ENCODE measurements at regions not wholly inside any gene's neighbourhood (a gene's known extent, or its start where the extent isn't known, plus 50 kb on each side); places are given as distances from the start of the nearest gene placed in this dataset.

DNA sequence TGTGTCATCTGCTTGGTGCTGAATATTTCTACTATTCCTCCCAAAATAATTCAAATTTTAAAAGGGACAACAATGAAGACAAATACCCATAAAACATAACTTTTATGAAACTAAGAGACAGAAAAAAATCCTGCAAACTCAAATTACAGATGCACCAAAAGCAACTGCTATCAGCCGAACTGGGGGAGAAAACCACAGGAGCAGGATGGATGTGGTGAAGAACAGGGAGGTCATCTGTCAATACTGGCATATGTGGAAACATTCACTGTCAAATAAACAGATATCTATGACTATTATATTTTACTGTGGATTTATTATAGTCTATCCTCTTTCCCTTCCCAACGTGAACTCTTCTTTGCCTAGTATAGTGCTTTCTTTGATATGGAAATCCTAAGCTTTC is 53.3 kb upstream of the CPOX start (continued):
- TF ChIP-seq, protein P1, sequence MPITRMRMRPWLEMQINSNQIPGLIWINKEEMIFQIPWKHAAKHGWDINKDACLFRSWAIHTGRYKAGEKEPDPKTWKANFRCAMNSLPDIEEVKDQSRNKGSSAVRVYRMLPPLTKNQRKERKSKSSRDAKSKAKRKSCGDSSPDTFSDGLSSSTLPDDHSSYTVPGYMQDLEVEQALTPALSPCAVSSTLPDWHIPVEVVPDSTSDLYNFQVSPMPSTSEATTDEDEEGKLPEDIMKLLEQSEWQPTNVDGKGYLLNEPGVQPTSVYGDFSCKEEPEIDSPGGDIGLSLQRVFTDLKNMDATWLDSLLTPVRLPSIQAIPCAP (CRISPR knock-in tag; IDR thresholded peaks at IDR 0.05): no peak

DNA sequence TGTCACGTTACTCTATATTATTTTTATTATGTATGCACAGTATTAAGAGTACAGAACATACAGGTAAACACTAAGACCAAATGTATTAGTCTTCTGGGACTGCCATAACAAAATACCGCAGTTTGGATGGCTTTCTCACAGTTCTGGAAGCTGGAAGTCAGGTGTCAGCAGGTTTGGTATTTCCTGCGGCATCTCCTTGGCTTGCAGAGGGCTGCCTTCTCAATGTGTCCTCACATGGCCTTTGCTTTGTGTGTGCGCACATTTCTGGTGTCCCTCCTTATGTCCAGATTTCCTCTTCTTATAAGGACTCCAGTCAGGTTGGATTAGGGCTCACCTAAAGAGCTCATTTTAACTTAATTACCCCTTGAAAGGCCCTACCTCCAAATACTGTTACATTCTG is 53.8 kb upstream of the CPOX start:
- Mint-ChIP-seq H3K27ac (no peak overlapping the region), H3K27me3 (ENCODE audit: low read depth) (no peaks in the 10 kb centered on the region), H3K4me1 (peaks cover 8% of the 10 kb centered on the region; the same call in 1 of the 2 replicates), H3K9me3 (no peaks in the 10 kb centered on the region), H3K4me3 (no peak overlapping the region), H3K36me3 (no peaks in the 10 kb centered on the region)
- ChIA-PET CTCF (interaction anchor here (3.8 kb wide), 1 partner anchor 10 kb away, joined by 19 read pairs; no protein-coding TSS in a partner anchor), POLR2A (no interaction called here)
- DNase-seq (ENCODE audit: low spot score) (no peak), ATAC-seq (no peak)
- TF ChIP-seq, protein P2, sequence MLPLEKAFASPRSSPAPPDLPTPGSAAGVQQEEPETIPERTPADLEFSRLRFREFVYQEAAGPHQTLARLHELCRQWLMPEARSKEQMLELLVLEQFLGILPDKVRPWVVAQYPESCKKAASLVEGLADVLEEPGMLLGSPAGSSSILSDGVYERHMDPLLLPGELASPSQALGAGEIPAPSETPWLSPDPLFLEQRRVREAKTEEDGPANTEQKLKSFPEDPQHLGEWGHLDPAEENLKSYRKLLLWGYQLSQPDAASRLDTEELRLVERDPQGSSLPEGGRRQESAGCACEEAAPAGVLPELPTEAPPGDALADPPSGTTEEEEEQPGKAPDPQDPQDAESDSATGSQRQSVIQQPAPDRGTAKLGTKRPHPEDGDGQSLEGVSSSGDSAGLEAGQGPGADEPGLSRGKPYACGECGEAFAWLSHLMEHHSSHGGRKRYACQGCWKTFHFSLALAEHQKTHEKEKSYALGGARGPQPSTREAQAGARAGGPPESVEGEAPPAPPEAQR (CRISPR knock-in tag; IDR thresholded peaks at IDR 0.05): no peak
- TF ChIP-seq SMAD3 (CRISPR knock-in tag; IDR thresholded peaks at IDR 0.05; ENCODE audit: borderline replicate concordance) (no peak), TEAD4 (CRISPR knock-in tag; IDR thresholded peaks at IDR 0.05) (no peak), CREM (CRISPR knock-in tag; IDR thresholded peaks at IDR 0.05) (no peak), ZNF138 (CRISPR knock-in tag; conservative IDR thresholded peaks at IDR 0.05) (no peak), CBFB (CRISPR knock-in tag; IDR thresholded peaks at IDR 0.05; ENCODE audit: low read depth) (no peak), RORB (CRISPR knock-in tag; IDR thresholded peaks at IDR 0.05) (no peak), KAT7 (CRISPR knock-in tag; IDR thresholded peaks at IDR 0.05; ENCODE audit: borderline replicate concordance) (no peak), ZNF263 (CRISPR knock-in tag; IDR thresholded peaks at IDR 0.05; ENCODE audit: low read depth) (no peak), RELA (CRISPR knock-in tag; IDR thresholded peaks at IDR 0.05; ENCODE audit: borderline replicate concordance) (no peak), MYBL2 (CRISPR knock-in tag; IDR thresholded peaks at IDR 0.05) (no peak), SP1 (CRISPR knock-in tag; conservative IDR thresholded peaks at IDR 0.05) (no peak)
- TF ChIP-seq, protein P1 (CRISPR knock-in tag; IDR thresholded peaks at IDR 0.05): no peak
- TF ChIP-seq, protein P3, sequence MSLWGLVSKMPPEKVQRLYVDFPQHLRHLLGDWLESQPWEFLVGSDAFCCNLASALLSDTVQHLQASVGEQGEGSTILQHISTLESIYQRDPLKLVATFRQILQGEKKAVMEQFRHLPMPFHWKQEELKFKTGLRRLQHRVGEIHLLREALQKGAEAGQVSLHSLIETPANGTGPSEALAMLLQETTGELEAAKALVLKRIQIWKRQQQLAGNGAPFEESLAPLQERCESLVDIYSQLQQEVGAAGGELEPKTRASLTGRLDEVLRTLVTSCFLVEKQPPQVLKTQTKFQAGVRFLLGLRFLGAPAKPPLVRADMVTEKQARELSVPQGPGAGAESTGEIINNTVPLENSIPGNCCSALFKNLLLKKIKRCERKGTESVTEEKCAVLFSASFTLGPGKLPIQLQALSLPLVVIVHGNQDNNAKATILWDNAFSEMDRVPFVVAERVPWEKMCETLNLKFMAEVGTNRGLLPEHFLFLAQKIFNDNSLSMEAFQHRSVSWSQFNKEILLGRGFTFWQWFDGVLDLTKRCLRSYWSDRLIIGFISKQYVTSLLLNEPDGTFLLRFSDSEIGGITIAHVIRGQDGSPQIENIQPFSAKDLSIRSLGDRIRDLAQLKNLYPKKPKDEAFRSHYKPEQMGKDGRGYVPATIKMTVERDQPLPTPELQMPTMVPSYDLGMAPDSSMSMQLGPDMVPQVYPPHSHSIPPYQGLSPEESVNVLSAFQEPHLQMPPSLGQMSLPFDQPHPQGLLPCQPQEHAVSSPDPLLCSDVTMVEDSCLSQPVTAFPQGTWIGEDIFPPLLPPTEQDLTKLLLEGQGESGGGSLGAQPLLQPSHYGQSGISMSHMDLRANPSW (CRISPR knock-in tag; conservative IDR thresholded peaks at IDR 0.05; ENCODE audit: low read depth): no peak
- TF ChIP-seq, protein P4, sequence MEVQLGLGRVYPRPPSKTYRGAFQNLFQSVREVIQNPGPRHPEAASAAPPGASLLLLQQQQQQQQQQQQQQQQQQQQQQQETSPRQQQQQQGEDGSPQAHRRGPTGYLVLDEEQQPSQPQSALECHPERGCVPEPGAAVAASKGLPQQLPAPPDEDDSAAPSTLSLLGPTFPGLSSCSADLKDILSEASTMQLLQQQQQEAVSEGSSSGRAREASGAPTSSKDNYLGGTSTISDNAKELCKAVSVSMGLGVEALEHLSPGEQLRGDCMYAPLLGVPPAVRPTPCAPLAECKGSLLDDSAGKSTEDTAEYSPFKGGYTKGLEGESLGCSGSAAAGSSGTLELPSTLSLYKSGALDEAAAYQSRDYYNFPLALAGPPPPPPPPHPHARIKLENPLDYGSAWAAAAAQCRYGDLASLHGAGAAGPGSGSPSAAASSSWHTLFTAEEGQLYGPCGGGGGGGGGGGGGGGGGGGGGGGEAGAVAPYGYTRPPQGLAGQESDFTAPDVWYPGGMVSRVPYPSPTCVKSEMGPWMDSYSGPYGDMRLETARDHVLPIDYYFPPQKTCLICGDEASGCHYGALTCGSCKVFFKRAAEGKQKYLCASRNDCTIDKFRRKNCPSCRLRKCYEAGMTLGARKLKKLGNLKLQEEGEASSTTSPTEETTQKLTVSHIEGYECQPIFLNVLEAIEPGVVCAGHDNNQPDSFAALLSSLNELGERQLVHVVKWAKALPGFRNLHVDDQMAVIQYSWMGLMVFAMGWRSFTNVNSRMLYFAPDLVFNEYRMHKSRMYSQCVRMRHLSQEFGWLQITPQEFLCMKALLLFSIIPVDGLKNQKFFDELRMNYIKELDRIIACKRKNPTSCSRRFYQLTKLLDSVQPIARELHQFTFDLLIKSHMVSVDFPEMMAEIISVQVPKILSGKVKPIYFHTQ (CRISPR knock-in tag; IDR thresholded peaks at IDR 0.05): no peak
- TF ChIP-seq, protein P5, sequence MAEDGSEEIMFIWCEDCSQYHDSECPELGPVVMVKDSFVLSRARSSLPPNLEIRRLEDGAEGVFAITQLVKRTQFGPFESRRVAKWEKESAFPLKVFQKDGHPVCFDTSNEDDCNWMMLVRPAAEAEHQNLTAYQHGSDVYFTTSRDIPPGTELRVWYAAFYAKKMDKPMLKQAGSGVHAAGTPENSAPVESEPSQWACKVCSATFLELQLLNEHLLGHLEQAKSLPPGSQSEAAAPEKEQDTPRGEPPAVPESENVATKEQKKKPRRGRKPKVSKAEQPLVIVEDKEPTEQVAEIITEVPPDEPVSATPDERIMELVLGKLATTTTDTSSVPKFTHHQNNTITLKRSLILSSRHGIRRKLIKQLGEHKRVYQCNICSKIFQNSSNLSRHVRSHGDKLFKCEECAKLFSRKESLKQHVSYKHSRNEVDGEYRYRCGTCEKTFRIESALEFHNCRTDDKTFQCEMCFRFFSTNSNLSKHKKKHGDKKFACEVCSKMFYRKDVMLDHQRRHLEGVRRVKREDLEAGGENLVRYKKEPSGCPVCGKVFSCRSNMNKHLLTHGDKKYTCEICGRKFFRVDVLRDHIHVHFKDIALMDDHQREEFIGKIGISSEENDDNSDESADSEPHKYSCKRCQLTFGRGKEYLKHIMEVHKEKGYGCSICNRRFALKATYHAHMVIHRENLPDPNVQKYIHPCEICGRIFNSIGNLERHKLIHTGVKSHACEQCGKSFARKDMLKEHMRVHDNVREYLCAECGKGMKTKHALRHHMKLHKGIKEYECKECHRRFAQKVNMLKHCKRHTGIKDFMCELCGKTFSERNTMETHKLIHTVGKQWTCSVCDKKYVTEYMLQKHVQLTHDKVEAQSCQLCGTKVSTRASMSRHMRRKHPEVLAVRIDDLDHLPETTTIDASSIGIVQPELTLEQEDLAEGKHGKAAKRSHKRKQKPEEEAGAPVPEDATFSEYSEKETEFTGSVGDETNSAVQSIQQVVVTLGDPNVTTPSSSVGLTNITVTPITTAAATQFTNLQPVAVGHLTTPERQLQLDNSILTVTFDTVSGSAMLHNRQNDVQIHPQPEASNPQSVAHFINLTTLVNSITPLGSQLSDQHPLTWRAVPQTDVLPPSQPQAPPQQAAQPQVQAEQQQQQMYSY (CRISPR knock-in tag; IDR thresholded peaks at IDR 0.05): no peak
- TF ChIP-seq, protein P6, sequence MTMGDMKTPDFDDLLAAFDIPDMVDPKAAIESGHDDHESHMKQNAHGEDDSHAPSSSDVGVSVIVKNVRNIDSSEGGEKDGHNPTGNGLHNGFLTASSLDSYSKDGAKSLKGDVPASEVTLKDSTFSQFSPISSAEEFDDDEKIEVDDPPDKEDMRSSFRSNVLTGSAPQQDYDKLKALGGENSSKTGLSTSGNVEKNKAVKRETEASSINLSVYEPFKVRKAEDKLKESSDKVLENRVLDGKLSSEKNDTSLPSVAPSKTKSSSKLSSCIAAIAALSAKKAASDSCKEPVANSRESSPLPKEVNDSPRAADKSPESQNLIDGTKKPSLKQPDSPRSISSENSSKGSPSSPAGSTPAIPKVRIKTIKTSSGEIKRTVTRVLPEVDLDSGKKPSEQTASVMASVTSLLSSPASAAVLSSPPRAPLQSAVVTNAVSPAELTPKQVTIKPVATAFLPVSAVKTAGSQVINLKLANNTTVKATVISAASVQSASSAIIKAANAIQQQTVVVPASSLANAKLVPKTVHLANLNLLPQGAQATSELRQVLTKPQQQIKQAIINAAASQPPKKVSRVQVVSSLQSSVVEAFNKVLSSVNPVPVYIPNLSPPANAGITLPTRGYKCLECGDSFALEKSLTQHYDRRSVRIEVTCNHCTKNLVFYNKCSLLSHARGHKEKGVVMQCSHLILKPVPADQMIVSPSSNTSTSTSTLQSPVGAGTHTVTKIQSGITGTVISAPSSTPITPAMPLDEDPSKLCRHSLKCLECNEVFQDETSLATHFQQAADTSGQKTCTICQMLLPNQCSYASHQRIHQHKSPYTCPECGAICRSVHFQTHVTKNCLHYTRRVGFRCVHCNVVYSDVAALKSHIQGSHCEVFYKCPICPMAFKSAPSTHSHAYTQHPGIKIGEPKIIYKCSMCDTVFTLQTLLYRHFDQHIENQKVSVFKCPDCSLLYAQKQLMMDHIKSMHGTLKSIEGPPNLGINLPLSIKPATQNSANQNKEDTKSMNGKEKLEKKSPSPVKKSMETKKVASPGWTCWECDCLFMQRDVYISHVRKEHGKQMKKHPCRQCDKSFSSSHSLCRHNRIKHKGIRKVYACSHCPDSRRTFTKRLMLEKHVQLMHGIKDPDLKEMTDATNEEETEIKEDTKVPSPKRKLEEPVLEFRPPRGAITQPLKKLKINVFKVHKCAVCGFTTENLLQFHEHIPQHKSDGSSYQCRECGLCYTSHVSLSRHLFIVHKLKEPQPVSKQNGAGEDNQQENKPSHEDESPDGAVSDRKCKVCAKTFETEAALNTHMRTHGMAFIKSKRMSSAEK (CRISPR knock-in tag; IDR thresholded peaks at IDR 0.05; ENCODE audit: borderline replicate concordance): no peak
- TF ChIP-seq, protein P7, sequence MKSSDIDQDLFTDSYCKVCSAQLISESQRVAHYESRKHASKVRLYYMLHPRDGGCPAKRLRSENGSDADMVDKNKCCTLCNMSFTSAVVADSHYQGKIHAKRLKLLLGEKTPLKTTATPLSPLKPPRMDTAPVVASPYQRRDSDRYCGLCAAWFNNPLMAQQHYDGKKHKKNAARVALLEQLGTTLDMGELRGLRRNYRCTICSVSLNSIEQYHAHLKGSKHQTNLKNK (CRISPR knock-in tag; IDR thresholded peaks at IDR 0.05): no peak

Data from WTC11 (cell line).